Stomach (tissue), 8 donors: ENCODE measurements at regions not wholly inside any gene's neighbourhood (a gene's known extent, or its start where the extent isn't known, plus 50 kb on each side); places are given as distances from the start of the nearest gene placed in this dataset.

Experiments
- DNase-seq, 2 donors: peaks; one replicate each; pipeline versions ENCODE4 v3.0.0 to v3.0.0-alpha.2; 2013 to 2019
- H3K27ac ChIP-seq, 5 donors: fragments of 200-600 bp in 4 of 5; sonication (generic) in 4 of 5; one replicate each; pipeline ENCODE4 v1.5.1; 2013 to 2019; ENCODE audit warnings: mild to moderate bottlenecking in 1 of 5, moderate library complexity in 1 of 5
- H3K27me3 ChIP-seq, 3 donors: fragments of 200-600 bp; sonication (generic); one replicate each; pipeline ENCODE4 v1.5.1; 2017 to 2019; ENCODE audit warnings: mixed run types in 1 of 3
- H3K36me3 ChIP-seq, 4 donors: fragments of 200-600 bp; sonication (generic); 1 replicate in 3 of 4; 2 replicates in 1 of 4; pipeline ENCODE4 v1.5.1; 2016 to 2019
- H3K4me1 ChIP-seq, 4 donors: fragments of 200-600 bp; sonication (generic); one replicate each; pipeline ENCODE4 v1.5.1; 2016 to 2019
- H3K4me3 ChIP-seq, 4 donors: fragments of 200-600 bp; sonication (generic) in 3 of 4; one replicate each; pipeline ENCODE4 v1.5.1; 2016 to 2019; ENCODE audit warnings: mild to moderate bottlenecking in 1 of 4
- H3K9me3 ChIP-seq, 4 donors: fragments of 200-600 bp; sonication (generic); one replicate each; pipeline ENCODE4 v1.5.1; 2016 to 2019
- EP300 ChIP-seq: sonication (generic); formaldehyde crosslinking; IDR thresholded peaks from one replicate; pipeline ENCODE4 v1.6.1; 2017; ENCODE audit warnings: antibody characterized with exemption
- POLR2A ChIP-seq, 4 donors: fragments of 450-650 bp; IDR thresholded peaks; one replicate each; pipeline ENCODE4 v1.6.1; 2016; ENCODE audit warnings: antibody characterized with exemption in 4 of 4, control low read depth in 2 of 4, mild to moderate bottlenecking in 1 of 4, moderate library complexity in 1 of 4
- POLR2AphosphoS5 ChIP-seq, 3 donors: sonication (generic); formaldehyde crosslinking; IDR thresholded peaks; one replicate each; pipeline ENCODE4 v1.6.1; 2016; ENCODE audit warnings: antibody characterized with exemption in 3 of 3
- WGBS, 5 donors: extraction: QIAGEN DNeasy Blood & Tissue Kit in 3 of 5; methylation state at CpG; one replicate each; pipeline versions ENCODE4 v1.1.5 to v1.1.7; 2013 to 2018; 5-methylcytosine and 5-hydroxymethylcytosine counted together
- intact Hi-C: fragments of 100-400 bp; cut with DNase I; formaldehyde crosslinking; loops from one replicate; pipeline ENCODE4 v1.15.1; 2023; ENCODE audit warnings: low total_unique reads
- TF ChIP-seq, protein P1 (sequence below), 7 experiments: fragments of 450-650 bp in 4 of 7; fragments of 200-600 bp in 3 of 7; sonication (generic) in 3 of 7; IDR thresholded peaks; one replicate each; pipeline ENCODE4 v1.5.1; 2016 to 2019; ENCODE audit warnings: antibody characterized with exemption in 7 of 7, control low read depth in 2 of 7, mild to moderate bottlenecking in 1 of 7
- donor health status: healthy with polysubstance abuse.
- donor health status: Bipolar disorder and iron deficiency.
- donor health status: healthy.

DNA sequence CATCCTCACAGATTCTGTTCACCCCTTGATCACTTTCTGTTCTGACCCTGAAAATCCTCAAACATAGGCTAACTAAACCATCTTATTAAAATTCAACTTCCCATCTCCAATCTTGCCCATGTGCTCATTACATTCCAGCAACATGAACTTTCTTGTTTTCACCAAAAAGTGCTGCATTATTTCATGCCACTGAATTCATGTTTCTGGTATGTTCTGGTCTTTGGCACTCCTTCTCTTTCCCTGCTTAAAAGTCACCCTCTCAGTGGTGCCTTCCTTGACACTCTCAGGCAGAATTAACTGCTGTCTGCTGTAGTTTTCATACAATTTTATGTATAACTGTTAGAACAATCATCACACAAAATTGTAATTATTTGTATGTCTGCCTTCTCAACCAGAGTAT is 247.7 kb upstream of the RBMS1 start:
- Histone ChIP-seq H3K4me1 (no peaks in the 10 kb centered on the region), H3K36me3 (no peaks in the 10 kb centered on the region), H3K27me3 (no peaks in the 10 kb centered on the region), H3K27ac (no peak overlapping the region), H3K4me3 (no peak overlapping the region), H3K9me3 (no peaks in the 10 kb centered on the region)
- TF ChIP-seq POLR2AphosphoS5 (IDR thresholded peaks at IDR 0.05), result no peak
- TF ChIP-seq EP300, result no peak
- no peak for TF ChIP-seq POLR2A (IDR thresholded peaks at IDR 0.05)
- TF ChIP-seq, protein P1, sequence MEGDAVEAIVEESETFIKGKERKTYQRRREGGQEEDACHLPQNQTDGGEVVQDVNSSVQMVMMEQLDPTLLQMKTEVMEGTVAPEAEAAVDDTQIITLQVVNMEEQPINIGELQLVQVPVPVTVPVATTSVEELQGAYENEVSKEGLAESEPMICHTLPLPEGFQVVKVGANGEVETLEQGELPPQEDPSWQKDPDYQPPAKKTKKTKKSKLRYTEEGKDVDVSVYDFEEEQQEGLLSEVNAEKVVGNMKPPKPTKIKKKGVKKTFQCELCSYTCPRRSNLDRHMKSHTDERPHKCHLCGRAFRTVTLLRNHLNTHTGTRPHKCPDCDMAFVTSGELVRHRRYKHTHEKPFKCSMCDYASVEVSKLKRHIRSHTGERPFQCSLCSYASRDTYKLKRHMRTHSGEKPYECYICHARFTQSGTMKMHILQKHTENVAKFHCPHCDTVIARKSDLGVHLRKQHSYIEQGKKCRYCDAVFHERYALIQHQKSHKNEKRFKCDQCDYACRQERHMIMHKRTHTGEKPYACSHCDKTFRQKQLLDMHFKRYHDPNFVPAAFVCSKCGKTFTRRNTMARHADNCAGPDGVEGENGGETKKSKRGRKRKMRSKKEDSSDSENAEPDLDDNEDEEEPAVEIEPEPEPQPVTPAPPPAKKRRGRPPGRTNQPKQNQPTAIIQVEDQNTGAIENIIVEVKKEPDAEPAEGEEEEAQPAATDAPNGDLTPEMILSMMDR (IDR thresholded peaks at IDR 0.05), result no peak
- DNase-seq, result no peak
- intact Hi-C loops, result no loop called here

DNA sequence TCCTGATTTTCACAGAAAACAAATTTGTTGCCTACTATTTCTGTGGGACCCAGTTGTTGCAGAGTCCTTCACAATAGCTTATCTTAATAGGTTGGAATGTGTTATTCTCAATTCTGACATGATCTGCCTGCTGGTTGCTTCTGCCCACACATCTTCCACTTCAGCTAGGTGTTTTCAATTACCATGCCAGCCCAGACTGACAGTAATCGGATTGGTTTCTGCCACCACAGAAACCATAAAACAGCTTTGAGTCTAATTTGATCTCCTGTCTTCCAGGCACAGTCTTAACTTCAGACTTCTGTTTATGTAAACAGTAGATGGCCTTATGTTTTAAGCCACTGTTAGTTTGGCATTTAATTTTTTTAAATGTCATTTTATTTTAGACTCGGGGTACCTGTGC is 248.2 kb upstream of the RBMS1 start:
- 83 to 92% (median 84%) methylated on average over 2 of the region's 2 CpGs for WGBS, 5 donors
- no peak for TF ChIP-seq EP300
- TF ChIP-seq, protein P1 (IDR thresholded peaks at IDR 0.05), result no peak
- no peak for TF ChIP-seq POLR2A (IDR thresholded peaks at IDR 0.05)
- TF ChIP-seq POLR2AphosphoS5 (IDR thresholded peaks at IDR 0.05), result no peak
- Histone ChIP-seq H3K4me1 (no peaks in the 10 kb centered on the region), H3K36me3 (no peaks in the 10 kb centered on the region), H3K27ac (no peak overlapping the region), H3K4me3 (no peak overlapping the region), H3K9me3 (no peaks in the 10 kb centered on the region), H3K27me3 (no peaks in the 10 kb centered on the region)
- DNase-seq, result no peak
- intact Hi-C loops, result no loop called here

DNA sequence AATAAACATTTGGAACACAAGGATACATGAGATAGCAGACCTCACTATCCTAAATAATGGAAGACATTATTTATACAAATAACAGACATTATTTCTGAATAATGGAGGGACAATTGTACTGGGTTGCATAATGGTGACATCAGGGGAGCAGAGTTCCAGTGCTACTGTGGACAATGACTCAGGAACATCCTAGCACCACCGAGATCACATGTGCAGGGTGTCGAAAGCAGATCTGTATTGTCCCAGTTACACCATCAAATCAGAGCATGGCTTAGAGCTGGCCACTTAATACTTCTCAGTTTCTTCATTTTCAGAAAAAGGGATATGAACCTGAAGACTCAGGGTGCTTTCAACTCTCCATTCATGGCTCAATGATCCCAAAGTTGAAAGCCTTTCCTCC is 249.1 kb upstream of the RBMS1 start:
- Histone ChIP-seq H3K4me1 (no peaks in the 10 kb centered on the region), H3K36me3 (no peaks in the 10 kb centered on the region), H3K27me3 (no peaks in the 10 kb centered on the region), H3K27ac (no peak overlapping the region), H3K4me3 (no peak overlapping the region), H3K9me3 (no peaks in the 10 kb centered on the region)
- TF ChIP-seq POLR2AphosphoS5 (IDR thresholded peaks at IDR 0.05) (no peak), POLR2A (IDR thresholded peaks at IDR 0.05) (no peak)
- DNase-seq, result no peak
- intact Hi-C loops, result no loop called here
- WGBS, 5 donors, result 80 to 98% (median 88%) methylated on average over 2 of the region's 2 CpGs

DNA sequence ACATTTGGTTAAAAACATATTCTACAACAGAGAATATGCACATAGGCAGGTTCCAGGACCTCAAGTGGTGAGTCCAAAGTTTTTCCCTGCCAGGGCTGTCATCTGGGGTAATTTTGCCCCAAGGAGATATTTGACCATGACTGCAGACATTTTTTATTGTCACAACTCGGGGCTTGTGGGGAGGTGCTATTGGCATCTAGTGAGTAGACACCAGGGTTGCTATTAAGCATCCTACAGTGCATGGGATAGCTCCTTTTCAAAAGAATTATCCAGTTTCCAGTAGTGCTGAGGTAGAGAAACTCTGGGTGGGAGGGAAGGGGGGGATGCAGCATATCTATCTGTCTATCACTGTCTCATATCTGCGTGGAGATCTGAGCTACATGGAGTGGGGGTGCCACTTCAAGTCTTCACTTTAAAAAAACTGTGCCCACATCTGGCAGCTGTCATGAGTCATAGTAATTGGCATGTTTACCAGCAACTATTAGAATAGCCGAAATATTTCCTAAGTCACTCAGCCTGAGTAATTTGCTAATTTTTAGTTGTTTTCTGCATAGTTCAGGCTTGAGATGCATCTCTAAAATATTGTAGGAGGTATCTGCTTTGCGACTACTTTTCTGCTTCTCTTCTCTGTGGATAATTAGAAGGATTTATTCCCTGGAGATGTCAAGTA is 254.0 kb upstream of the RBMS1 start:
- intact Hi-C loops, result no loop called here
- 64 to 76% (median 71%) methylated on average over 4 of the region's 4 CpGs for WGBS, 5 donors
- Histone ChIP-seq H3K27ac (no peak overlapping the region), H3K27me3 (no peaks in the 10 kb centered on the region), H3K9me3 (no peaks in the 10 kb centered on the region), H3K36me3 (no peaks in the 10 kb centered on the region), H3K4me3 (no peak overlapping the region), H3K4me1 (no peaks in the 10 kb centered on the region)
- TF ChIP-seq POLR2AphosphoS5 (IDR thresholded peaks at IDR 0.05) (no peak), POLR2A (IDR thresholded peaks at IDR 0.05) (no peak), EP300 (no peak)
- TF ChIP-seq, protein P1 (IDR thresholded peaks at IDR 0.05), result no peak
- DNase-seq, result no peak

DNA sequence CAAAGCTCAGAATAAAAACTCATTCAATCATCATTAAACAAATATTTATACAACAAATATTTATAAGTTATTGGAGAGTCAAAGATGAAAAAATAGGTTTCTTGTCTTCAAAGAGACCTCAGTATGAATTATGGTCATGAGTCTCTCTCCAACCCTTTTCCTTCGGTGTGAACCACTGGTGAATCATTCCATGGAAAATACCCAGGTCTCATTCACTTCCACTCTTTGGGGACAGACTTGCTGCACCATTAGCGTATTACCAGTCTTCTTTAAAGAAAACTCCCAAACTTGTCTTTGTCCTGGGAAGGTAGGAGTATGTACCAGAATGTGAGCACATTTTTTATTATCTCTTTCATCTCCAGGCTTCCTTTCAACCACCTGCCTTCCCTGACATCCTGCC is 257.4 kb upstream of the RBMS1 start:
- Histone ChIP-seq H3K27me3 (no peaks in the 10 kb centered on the region), H3K9me3 (peaks cover 0 to 15% (median 11%) of the 10 kb centered on the region in 4 donors), H3K4me1 (no peaks in the 10 kb centered on the region), H3K36me3 (no peaks in the 10 kb centered on the region), H3K27ac (no peak overlapping the region), H3K4me3 (no peak overlapping the region)
- TF ChIP-seq POLR2AphosphoS5 (IDR thresholded peaks at IDR 0.05), result no peak
- no peak for TF ChIP-seq POLR2A (IDR thresholded peaks at IDR 0.05)
- TF ChIP-seq, protein P1 (IDR thresholded peaks at IDR 0.05), result no peak
- TF ChIP-seq EP300, result no peak
- no peak for DNase-seq
- WGBS, 5 donors, result 68 to 87% (median 79%) methylated on average over 2 of the region's 2 CpGs
- intact Hi-C loops, result no loop called here
